GM19328 (cell line): ENCODE measurements at regions not wholly inside any gene's neighbourhood (a gene's known extent, or its start where the extent isn't known, plus 50 kb on each side); places are given as distances from the start of the nearest gene placed in this dataset.

Experiments used
- ATAC-seq: cut with Tn5 transposase; IDR thresholded peaks from one replicate; pipeline ENCODE4 v1.9.1; 2021; ENCODE audit warnings: mild to moderate bottlenecking, moderate library complexity; ENCODE audit not compliant: unreplicated experiment

DNA sequence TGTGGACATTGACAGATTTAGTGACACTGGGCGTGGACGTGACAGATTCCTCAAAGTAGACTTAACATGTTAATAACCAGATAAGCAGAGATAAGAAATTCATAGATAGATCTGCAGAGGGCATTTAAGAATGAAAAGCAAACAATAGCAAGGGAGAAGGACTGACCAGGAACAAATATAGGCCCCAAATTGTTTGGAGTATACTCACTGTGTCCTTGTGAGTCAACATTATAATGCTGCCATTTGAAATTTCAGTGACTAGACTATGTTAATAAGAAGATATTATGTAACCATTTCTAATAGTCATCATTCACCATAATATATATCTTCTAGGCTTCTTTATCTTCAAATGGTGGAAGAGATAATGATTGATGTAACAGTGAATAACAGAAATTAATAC is 78.1 kb upstream of the SLC38A11 start:
- ATAC-seq, result no peak

DNA sequence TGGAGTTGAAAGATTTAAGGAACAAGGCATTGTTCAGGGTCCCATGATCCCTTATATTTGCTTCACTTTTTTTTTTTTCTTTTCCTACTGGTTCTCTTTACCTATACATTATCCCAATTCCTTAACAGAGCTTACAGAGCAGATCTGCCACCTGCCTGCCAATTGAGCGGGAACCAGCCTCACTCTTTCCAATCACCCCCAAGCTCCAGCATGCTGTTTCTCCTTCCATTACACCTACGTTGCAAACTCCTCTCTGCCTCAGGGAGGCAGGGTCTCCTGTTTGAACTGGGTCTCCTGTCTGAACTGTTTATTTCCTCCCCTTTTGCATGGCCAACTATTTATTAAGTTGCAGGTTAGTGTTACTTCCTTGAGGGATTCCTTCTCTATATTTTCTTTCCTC is 77.2 kb upstream of the SLC38A11 start:
- ATAC-seq, result no peak

DNA sequence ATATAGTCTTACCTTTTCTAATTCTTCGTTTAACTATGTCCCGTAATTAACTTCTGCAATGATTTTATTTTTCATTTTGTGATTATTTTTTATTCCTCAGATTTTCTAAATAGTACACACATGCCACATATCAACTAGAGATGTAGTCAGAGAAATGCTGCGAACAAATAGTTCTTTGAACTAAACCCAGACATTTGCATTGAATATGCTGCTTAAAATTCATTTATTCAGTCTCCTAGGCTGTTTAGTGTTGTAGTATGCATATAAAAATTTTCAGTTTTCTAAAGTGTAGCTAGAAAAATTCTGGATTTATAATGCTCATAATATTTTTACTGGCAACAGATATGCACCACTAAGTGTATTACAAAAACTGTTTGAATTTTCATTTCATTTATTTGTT is 68.9 kb upstream of the SLC38A11 start:
- ATAC-seq, result no peak

DNA sequence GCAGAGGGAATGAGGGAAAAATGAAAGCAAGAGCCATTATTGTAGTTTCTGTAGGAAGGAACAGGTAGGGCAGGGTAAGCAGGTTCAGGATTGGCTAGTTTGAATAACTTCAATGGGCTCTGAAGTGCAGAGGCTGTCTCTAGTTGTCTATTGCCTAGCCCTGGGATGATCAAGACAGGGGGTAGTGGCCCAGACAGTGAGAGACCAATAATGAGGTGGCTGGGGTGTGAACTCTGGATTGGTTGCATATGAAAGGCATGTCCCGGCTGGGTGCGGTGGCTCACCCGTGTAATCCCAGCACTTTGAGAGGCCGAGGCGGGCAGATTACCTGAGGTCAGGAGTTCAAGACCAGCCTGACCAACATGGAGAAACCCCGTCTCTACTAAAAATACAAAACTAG is 67.5 kb upstream of the SLC38A11 start:
- no peak for ATAC-seq

DNA sequence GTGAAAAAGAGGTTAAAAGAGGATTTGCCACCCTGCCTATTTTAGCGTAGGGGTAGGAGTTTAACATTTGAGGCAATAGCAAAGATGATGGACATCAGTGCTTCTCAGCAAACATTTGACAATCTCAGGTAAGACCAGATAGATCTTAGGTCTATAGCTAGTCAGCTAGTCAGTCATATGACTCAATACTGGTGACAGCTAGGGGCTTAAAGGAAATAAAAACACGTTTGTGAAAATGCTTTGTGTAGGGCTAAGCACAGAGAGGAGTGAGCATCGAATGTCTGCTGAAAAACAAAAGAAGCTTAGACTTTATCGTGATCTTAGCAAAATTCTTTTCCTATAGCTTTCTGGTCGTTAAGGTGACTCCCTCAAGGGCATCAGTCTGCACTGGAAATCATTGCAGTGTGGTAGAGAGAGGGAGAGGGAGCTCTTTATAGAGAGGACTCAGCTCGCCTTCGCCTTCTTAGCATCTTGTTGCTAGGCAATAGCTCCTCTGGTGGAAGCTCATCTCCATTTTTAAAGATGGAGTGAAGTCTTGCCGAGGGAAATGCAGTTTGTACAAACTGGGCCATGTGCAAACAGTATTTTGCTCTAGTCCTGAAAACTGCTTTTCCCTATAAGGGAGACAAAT is 62.8 kb upstream of the SLC38A11 start:
- ATAC-seq, result no peak

DNA sequence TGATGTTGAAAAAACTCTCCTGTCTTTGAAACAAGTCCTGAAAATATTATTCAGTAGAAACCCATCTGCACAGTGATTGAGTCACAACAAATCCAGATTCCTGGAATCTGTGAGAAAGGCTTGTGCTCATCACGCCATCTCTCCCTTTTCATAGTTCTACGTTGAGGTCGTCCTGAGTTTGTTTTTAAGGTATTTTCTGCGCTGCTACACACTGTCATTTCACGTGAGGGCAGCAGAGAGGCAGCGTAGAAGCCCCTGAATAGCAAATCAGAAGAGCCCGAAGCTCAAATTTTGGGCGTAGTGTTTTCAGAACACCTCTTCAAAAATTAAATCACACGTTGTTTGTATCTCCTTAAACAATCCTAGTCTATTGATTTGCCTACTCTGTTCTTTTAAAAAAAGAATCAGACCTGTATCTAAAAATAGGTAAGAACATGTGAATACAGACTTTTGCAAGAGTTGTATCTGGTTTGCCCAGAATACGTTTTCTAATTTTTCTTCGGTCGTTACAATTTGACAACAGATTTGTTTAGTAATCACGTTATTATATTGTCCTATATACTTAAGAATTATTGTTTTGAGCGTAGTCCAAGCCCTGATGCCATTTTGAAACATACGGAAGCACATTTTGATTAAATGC is 61.6 kb upstream of the SLC38A11 start:
- ATAC-seq, result no peak

DNA sequence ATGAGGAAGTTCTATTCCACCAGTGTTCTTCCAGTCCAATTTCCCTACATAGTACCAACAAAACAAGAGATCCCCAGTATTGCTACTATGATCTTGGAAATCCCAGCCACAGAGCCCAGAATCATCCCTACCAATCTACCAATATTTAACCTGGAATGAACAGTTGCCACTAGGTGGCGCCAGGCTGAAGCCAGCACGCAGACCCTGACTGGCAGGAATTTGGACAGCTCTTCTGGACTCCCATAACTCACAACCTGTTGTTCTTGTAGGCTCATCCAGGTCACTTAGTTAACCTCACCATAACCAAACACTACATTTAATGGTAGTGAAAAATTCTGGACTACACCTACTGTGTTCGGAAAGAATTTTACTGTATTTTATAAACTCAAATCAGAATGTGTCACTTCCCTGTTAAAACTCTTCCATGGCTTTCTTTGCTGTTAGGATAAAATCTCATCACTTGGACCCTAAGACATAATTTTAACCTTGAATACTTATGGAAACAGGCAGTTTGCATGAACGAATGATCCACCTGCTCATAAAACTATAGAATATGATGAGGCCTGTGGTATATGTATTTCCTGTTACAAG is 59.8 kb upstream of the SLC38A11 start:
- peak; percentile 60 for ATAC-seq

DNA sequence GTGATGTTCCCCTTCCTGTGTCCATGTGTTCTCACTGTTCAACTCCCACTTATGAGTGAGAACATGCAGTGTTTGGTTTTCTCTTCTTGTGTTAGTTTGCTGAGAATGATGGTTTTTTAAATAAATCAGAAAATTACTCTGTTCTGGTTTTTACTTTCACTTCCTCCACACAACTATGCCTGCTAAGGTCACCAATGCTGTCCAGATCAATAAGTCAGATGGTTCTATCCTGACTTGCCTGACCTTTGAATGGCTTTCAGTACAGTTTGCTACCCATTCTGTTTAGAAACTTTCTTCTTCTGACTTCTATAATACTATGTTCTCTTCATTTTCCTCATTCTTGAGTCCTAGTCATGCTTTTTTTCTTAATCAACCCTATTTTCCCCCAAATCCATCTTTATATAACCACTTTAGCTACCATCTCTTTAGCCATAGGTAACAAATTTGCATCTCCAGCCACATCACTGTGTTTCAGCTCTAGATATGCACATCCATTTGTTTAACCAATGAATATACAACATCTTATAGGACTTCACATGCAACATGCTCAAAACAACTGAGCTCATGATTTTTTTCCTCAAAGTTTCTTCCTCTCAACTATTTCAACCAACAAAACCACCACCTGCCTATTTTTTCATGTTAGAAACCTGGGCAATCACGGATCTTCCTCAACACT is 58.8 kb upstream of the SLC38A11 start:
- no peak for ATAC-seq

DNA sequence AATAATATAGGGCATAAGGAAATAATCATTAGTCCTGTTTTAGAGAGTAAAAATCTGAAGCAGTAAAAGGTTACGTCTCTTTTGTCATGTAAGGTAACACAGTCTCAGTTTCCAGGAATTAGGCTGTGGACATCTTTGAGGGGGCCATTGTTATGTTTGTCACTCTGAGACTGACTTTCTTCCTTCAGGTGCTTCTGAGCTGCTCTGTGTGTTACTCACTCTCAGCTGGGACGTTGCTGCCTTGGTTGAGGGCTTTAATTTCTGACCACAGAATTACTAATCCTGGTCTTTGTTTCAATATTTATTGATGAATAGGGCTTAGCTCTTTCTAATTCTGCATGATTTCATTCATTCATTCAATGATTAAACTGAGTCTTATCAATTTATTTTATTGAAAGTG is 55.9 kb upstream of the SLC38A11 start:
- no peak for ATAC-seq

DNA sequence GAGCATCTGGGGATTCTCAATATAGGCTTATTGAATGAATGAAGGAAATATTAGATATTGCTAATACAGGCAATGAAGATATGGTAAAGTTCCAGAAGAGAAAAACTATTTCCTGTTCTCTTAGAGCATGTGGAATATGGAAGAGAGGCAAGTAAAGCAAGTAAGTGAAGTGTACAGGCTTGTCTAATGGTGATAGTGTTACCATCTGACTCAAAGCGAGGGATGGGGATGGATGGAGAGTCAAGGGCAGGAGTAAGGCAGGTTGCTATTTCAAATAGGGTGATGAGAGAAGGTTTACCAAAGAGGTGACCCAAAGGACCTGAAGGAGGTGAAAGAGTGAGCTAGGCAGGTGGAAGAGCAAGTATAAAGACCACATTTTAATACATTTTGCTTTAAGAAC is 55.2 kb upstream of the SLC38A11 start:
- ATAC-seq, result no peak

DNA sequence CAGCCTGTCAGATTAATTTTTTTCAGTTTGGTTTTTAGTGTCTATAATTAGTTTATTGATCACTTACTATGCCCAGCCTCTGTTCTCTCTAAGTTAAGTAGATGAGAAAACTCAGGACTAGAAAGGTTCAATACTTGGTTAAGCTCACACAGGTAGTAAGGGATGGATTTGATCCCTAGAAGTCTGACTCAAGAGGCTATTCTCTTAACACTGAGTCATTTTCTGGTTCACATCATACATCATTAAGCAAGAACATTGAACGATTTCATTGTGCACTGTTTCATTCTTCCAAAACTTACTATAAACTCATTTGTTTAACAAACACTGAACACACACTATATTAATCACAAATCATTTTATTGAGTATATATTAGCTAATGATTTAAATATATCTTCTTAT is 54.1 kb upstream of the SLC38A11 start:
- ATAC-seq, result no peak

DNA sequence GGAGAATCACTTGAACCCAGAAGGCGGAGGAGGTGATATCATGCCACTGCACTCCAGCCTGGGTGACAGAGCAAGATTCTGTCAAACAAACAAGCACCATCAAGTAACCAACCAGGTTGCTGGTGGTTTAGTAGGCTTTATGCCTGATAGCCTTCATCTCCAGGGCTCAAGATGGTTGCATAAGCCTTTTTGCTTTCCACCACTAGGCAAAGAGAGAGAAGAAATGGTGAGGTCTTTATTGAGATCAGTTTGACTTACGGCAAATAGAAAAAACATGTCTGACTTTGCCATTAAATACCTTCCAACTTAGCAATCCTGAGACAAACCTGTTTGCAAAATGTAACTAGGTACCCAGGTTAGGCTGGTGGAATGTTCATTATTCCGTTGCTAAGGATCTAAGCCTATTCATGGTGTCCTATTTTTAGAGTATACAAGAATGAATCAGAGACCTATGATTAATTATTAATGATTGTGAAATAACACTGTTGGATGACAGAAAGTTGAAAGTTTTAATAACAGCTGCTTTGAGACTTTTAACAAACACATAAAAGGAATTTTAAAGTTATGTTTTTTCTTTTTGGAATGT is 53.5 kb upstream of the SLC38A11 start:
- ATAC-seq, result no peak

DNA sequence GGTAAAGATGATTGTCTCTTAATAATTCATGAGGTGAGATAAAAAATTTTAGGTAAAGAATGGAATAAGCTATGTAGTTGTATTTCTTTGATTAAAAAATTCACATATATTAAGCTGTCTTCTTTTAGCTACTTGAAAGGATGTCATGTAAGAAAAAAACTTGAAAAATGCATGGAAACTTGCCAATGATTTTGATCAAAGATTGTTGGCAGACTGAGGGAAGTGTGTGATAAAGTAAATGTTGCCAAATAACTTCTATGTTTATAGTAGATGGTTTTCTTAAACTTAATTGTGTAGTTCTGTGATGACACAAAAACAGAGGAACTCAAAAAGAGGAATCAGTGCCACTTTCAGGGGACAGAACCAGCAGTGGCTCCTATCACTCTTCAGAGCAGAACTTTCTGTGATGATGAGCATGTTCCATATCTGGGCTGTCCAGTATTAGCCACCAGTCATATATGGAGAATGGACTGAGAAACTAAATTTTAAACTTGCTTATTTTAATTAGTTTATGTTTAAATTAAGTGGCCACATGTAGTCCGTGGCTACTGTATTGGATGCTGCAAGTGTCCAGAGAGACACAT is 51.9 kb upstream of the SLC38A11 start:
- ATAC-seq, result no peak
